ENCODE measurements at regions not wholly inside any gene's neighbourhood (a gene's known extent, or its start where the extent isn't known, plus 50 kb on each side); places are given as distances from the start of the nearest gene placed in this dataset.

GRCh38 chr13:111956261-111957151 is 110.4 kb upstream of the SOX1 start:
- ATAC-seq, result no peak
- Histone ChIP-seq H3K4me3 (no peak overlapping the region), H3K27ac (no peak overlapping the region), H3K36me3 (no peaks in the 10 kb centered on the region), H3K4me1 (no peaks in the 10 kb centered on the region), H3K9me3 (peaks cover 0 to 4% (median 0%) of the 10 kb centered on the region in 12 donors), H3K27me3 (peaks cover 0 to 16% (median 0%) of the 10 kb centered on the region in 9 donors)
- 85 to 87% (median 86%) methylated on average over 56 to 59 of the region's 59 CpGs for WGBS, 4 donors
- intact Hi-C loops (cut with DNase I), result no loop called here
- no peak for TF ChIP-seq CTCF (IDR thresholded peaks at IDR 0.05)
- no peak for TF ChIP-seq POLR2A (IDR thresholded peaks at IDR 0.05)
- DNase-seq, result no peak

- no peak overlapping the region for H3K27ac ChIP-seq
- H3K4me1 ChIP-seq, result no peaks in the 10 kb centered on the region
- 73 to 80% (median 77%) methylated on average over 14 of the region's 14 CpGs for WGBS, 4 donors
Measured at GRCh38 chr13:111957913-111958450, 109.0 kb upstream of the SOX1 start.

GRCh38 chr13:111958612-111959395 is 108.1 kb upstream of the SOX1 start:
- Histone ChIP-seq H3K4me1 (no peaks in the 10 kb centered on the region), H3K36me3 (no peaks in the 10 kb centered on the region), H3K27ac (no peak overlapping the region), H3K4me3 (no peak overlapping the region), H3K9me3 (no peaks in the 10 kb centered on the region), H3K27me3 (peaks cover 0 to 14% (median 0%) of the 10 kb centered on the region in 9 donors)
- intact Hi-C loops (cut with DNase I), result no loop called here
- TF ChIP-seq POLR2A (IDR thresholded peaks at IDR 0.05) (no peak), CTCF (IDR thresholded peaks at IDR 0.05) (no peak)
- WGBS, 4 donors, result 78 to 84% (median 80%) methylated on average over 11 of the region's 11 CpGs
- DNase-seq (no peak), ATAC-seq (no peak)

More at GRCh38 chr13:111957913-111958450, 109.0 kb upstream of the SOX1 start:
- peaks cover 0 to 16% (median 0%) of the 10 kb centered on the region in 9 donors for H3K27me3 ChIP-seq
- no peaks in the 10 kb centered on the region for H3K36me3 ChIP-seq
- H3K9me3 ChIP-seq, result no peaks in the 10 kb centered on the region
- intact Hi-C loops (cut with DNase I), result no loop called here
- TF ChIP-seq POLR2A (IDR thresholded peaks at IDR 0.05) (no peak), CTCF (IDR thresholded peaks at IDR 0.05) (no peak)
- no peak overlapping the region for H3K4me3 ChIP-seq
- ATAC-seq (no peak), DNase-seq (no peak)
